Keratinocyte (primary cell): ENCODE measurements at regions not wholly inside any gene's neighbourhood (a gene's known extent, or its start where the extent isn't known, plus 50 kb on each side); places are given as distances from the start of the nearest gene placed in this dataset.

Experiments used
- DNase-seq: peaks from one replicate; pipeline ENCODE4 v3.0.0-alpha.2; 2011; ENCODE audit warnings: low read depth, missing footprints, low spot score
- FAIRE-seq: peaks from 2 replicates; lab custom pipeline; 2011; peaks lifted over from hg19 to GRCh38; lab: Jason Lieb, UNC
- H2AFZ ChIP-seq: 2 replicates; pipeline ENCODE4 v1.6.0; 2012; ENCODE audit warnings: low read length, control low read depth, inconsistent platforms; ENCODE audit not compliant: control insufficient read depth
- H3K27ac ChIP-seq: 2 replicates; pipeline ENCODE4 v1.5.1; 2011; ENCODE audit warnings: low read length; ENCODE audit not compliant: control insufficient read depth, insufficient read depth
- H3K27me3 ChIP-seq: 3 replicates; pipeline ENCODE4 v1.6.0; 2011; ENCODE audit warnings: low read length; ENCODE audit not compliant: control insufficient read depth, insufficient read depth; ENCODE audit errors: extremely low read depth
- H3K36me3 ChIP-seq, 2 experiments: 2 replicates in 1 of 2; 3 replicates in 1 of 2; pipeline ENCODE4 v1.5.1; 2011; ENCODE audit warnings: low read length in 2 of 2, mild to moderate bottlenecking in 1 of 2; ENCODE audit not compliant: control insufficient read depth in 2 of 2, insufficient read depth in 2 of 2; ENCODE audit errors: extremely low read depth in 1 of 2
- H3K4me1 ChIP-seq: 3 replicates; pipeline ENCODE4 v1.5.1; 2011; ENCODE audit warnings: low read length; ENCODE audit not compliant: control insufficient read depth, insufficient read depth; ENCODE audit errors: extremely low read depth
- H3K4me2 ChIP-seq: 3 replicates; pipeline ENCODE4 v1.6.0; 2011; ENCODE audit warnings: low read depth, low read length; ENCODE audit not compliant: control insufficient read depth, insufficient read depth; ENCODE audit errors: extremely low read depth
- H3K4me3 ChIP-seq, 3 experiments: fragments of 200-600 bp in 1 of 3; sonication (generic) in 1 of 3; 2 replicates in 2 of 3; 3 replicates in 1 of 3; pipeline ENCODE4 v1.5.1; 2011 to 2016; ENCODE audit warnings: low read length in 3 of 3, mild to moderate bottlenecking in 3 of 3, control low read depth in 2 of 3, inconsistent platforms in 1 of 3, low read depth in 1 of 3, mixed read lengths in 1 of 3, mixed run types in 1 of 3, moderate library complexity in 1 of 3; ENCODE audit not compliant: control insufficient read depth in 2 of 3, insufficient read depth in 2 of 3; ENCODE audit errors: extremely low read depth in 1 of 3
- H3K79me2 ChIP-seq: 2 replicates; pipeline ENCODE4 v1.6.0; 2012; ENCODE audit warnings: low read length; ENCODE audit not compliant: control insufficient read depth, insufficient read depth
- H3K9ac ChIP-seq: 3 replicates; pipeline ENCODE4 v1.6.0; 2011; ENCODE audit warnings: low read length; ENCODE audit not compliant: control insufficient read depth, insufficient read depth; ENCODE audit errors: extremely low read depth
- H3K9me1 ChIP-seq: 3 replicates; pipeline ENCODE4 v1.6.0; 2011; ENCODE audit warnings: low read length; ENCODE audit not compliant: control insufficient read depth, insufficient read depth; ENCODE audit errors: extremely low read depth
- H3K9me3 ChIP-seq: 2 replicates; pipeline ENCODE4 v1.5.1; 2012; ENCODE audit warnings: low read depth, low read length; ENCODE audit not compliant: control insufficient read depth
- H4K20me1 ChIP-seq: 3 replicates; pipeline ENCODE4 v1.6.0; 2011; ENCODE audit warnings: low read length; ENCODE audit not compliant: control insufficient read depth, insufficient read depth; ENCODE audit errors: extremely low read depth
- EZH2 ChIP-seq: IDR thresholded peaks from one replicate; pipeline ENCODE4 v1.6.1; 2012; ENCODE audit warnings: inconsistent platforms, mild to moderate bottlenecking, low read length, moderate library complexity
- dilution Hi-C: fragments of 300-500 bp; cut with MboI; formaldehyde crosslinking; loops from one replicate; pipeline ENCODE4 v1.7.0; 2020; ENCODE audit warnings: low sequenced_read_pairs; ENCODE audit not compliant: extremely low pct_ligation_motif_present
- TF ChIP-seq, protein P1 (sequence below), 3 experiments: IDR thresholded peaks in 1 of 3; conservative IDR thresholded peaks in 1 of 3; optimal IDR thresholded peaks in 1 of 3; 2 replicates in 2 of 3; 3 replicates in 1 of 3; pipeline versions ENCODE3 to v1.5.1; 2011; ENCODE audit warnings: low read length in 3 of 3, mild to moderate bottlenecking in 3 of 3, moderate library complexity in 2 of 3, control low read depth in 1 of 3, inconsistent platforms in 1 of 3; ENCODE audit not compliant: insufficient read depth in 2 of 3; ENCODE audit errors: extremely low read depth in 1 of 3

DNA sequence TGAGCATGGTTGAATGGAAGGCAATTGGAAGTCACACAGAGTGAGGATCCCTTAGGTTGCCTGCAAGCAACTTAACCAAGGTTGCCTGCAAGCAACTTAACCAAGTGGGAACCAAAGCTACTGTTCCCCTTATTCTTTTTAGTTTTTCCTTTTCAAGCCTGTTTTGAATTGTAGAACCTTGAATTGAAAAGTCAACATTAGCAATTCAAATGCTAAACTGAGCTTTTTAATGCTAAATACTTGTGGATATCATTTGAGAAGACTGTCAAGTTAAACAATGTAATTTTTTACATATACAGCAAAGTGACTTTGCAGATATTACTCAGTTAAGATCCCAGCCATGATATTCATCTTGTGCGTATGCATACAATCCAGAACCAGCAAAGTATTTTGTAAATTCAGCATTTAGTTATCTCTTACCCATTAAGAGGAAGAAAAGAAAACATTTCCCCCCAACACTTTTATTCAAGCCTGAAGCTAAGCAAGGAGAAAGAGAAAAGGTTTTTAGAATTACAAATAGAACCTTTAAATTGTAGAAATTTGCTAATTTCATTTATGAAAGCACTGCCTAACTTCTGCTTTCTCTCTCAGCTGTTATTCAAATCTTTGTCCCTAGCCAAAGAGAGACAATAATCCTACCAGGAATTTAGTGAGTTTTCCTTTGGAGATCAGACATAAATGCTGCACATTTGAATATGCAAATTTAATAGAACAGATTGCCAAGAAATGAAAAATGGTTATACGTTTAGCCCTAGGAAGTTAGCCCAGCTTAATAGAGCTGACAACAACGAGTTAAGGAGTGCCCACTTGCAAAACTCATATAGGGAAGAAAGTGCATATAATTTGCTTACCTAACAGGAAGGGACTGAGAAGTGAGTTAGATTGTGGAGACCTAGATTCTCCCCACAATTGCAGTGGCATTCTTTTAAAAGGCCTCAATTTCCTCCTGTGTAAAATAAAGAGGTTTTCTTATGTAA is 643.2 kb upstream of the PIK3C3 start:
- H3K79me2 ChIP-seq: no peaks in the 10 kb centered on the region

DNA sequence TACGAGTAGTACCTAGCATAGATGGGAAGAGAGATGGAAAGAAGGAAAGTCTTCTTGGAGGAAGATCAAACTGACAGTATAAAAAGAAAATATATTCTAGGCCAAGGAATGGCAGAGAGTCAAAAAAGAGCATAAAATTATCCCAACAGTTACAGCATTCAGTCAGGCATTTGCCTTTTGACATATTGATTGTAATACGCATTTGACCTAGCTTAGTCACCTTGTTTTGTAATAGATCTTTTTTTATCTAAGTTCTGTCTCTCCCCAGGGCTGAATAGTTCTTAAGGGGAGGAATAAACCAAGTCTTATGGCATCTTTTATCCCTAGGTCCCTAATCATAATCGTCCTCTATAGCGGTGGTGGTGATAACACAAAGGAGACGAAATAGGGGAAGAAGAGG is 657.3 kb upstream of the PIK3C3 start:
- FAIRE-seq (no peak), DNase-seq (no peak)
- H4K20me1 ChIP-seq: no peaks in the 10 kb centered on the region
- no peak overlapping the region for H3K4me3 ChIP-seq
- no peaks in the 10 kb centered on the region for H3K27me3 ChIP-seq
- no peak overlapping the region for H3K9ac ChIP-seq
- H3K9me3 ChIP-seq: no peaks in the 10 kb centered on the region
- no peak for TF ChIP-seq EZH2
- TF ChIP-seq, protein P1, sequence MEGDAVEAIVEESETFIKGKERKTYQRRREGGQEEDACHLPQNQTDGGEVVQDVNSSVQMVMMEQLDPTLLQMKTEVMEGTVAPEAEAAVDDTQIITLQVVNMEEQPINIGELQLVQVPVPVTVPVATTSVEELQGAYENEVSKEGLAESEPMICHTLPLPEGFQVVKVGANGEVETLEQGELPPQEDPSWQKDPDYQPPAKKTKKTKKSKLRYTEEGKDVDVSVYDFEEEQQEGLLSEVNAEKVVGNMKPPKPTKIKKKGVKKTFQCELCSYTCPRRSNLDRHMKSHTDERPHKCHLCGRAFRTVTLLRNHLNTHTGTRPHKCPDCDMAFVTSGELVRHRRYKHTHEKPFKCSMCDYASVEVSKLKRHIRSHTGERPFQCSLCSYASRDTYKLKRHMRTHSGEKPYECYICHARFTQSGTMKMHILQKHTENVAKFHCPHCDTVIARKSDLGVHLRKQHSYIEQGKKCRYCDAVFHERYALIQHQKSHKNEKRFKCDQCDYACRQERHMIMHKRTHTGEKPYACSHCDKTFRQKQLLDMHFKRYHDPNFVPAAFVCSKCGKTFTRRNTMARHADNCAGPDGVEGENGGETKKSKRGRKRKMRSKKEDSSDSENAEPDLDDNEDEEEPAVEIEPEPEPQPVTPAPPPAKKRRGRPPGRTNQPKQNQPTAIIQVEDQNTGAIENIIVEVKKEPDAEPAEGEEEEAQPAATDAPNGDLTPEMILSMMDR (optimal IDR thresholded peaks at IDR 0.05 in 1 of 3, IDR thresholded peaks at IDR 0.05 in 1 of 3, conservative IDR thresholded peaks at IDR 0.05 in 1 of 3; ENCODE audit: extremely low read depth in 1 of 3, insufficient read depth in 2 of 3, low read length in 3 of 3): no peak
- H3K36me3 ChIP-seq: no peaks in the 10 kb centered on the region
- no peaks in the 10 kb centered on the region for H3K79me2 ChIP-seq
- no peak overlapping the region for H3K4me2 ChIP-seq
- no peaks in the 10 kb centered on the region for H3K4me1 ChIP-seq
- H2AFZ ChIP-seq: no peak overlapping the region
- no peak overlapping the region for H3K27ac ChIP-seq
- dilution Hi-C loops: no loop called here
- no peaks in the 10 kb centered on the region for H3K9me1 ChIP-seq

More for the DNA sequence above, 643.2 kb upstream of the PIK3C3 start:
- Histone ChIP-seq H3K27ac (no peak overlapping the region), H3K9me1 (no peaks in the 10 kb centered on the region), H3K36me3 (no peaks in the 10 kb centered on the region), H4K20me1 (no peaks in the 10 kb centered on the region), H2AFZ (no peak overlapping the region), H3K4me2 (no peak overlapping the region), H3K4me1 (no peaks in the 10 kb centered on the region), H3K4me3 (no peak overlapping the region), H3K9ac (no peak overlapping the region), H3K27me3 (no peaks in the 10 kb centered on the region), H3K9me3 (no peaks in the 10 kb centered on the region)
- TF ChIP-seq EZH2: no peak
- TF ChIP-seq, protein P1 (optimal IDR thresholded peaks at IDR 0.05 in 1 of 3, IDR thresholded peaks at IDR 0.05 in 1 of 3, conservative IDR thresholded peaks at IDR 0.05 in 1 of 3; ENCODE audit: extremely low read depth in 1 of 3, insufficient read depth in 2 of 3, low read length in 3 of 3): no peak
- FAIRE-seq (no peak), DNase-seq (no peak)
- dilution Hi-C loops: no loop called here
